ENCODE measurements at regions not wholly inside any gene's neighbourhood (a gene's known extent, or its start where the extent isn't known, plus 50 kb on each side); places are given as distances from the start of the nearest gene placed in this dataset.
"Not testable (repeated sequence)": the region's sequence is repeated elsewhere in the genome, so short reads cannot be mapped to it uniquely, and the experiment has no call there.

DNA sequence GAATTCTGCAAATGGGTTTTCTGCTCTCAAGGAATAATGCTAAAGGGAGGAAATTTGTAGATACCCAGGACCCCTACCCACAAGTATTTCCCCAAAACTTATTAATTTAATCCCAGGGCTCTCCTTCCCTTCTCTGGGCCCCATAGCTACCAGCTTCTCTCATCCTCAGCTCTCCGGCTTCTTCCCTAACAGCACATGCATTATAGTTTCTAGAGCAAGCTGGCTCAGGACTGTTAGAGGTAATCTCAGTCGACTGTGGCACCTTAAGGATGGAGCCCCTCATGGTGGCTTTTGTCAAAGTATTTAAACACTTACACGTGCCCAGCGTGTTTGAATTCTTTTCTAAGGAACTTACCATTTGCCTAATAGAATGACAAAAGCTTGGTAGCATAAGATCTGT lies 252.5 kb upstream of the GAS1 start:
- no peak for DNase-seq (ENCODE audit: low read depth)

DNA sequence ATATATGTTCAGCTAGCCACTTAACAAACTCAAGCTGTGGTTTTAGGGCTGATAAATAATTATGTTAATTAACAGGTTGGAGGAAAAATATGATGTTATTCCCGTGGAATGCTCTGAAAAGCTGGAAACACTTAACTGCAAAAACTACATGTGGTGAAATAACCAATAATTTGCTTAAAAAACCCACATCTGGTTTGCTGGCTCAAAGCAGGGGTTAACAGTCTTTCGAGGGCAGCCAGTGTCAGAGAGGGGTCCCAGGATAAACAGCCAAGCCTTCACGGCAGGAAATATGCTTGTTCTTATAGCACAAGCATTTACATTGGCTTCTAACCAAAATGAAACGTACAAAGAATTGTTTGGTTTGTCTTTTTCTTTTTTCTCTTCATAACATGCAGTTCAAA lies 254.0 kb upstream of the GAS1 start:
- DNase-seq (ENCODE audit: low read depth) = no peak

DNA sequence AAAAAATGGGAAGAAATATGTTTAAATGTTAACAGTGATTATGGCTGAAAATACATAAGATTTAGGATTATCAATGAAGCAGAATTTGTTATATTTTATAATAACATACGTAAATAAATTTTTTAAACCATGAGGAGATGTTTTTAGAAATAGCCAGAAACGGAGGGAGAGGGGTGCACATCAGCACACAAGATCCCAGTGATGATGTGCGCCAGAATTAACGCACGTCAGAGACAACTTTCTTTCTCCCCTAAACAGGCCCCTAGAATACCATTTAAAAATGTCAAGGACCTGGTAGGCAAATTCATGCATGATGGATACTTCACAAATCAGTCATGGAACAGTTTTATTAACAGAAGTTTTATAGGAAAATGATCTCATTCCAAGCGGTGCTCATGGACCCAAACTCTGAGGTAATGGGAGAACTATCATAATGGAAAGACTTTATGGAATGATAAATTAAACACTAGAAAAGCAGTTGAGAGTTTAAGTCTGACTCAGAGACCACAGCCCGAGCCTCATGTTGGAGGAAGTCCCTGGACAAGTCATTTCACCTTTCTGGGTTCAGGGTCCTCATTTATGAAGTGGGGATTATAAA lies 258.9 kb upstream of the GAS1 start:
- DNase-seq (ENCODE audit: low read depth) = no peak

DNA sequence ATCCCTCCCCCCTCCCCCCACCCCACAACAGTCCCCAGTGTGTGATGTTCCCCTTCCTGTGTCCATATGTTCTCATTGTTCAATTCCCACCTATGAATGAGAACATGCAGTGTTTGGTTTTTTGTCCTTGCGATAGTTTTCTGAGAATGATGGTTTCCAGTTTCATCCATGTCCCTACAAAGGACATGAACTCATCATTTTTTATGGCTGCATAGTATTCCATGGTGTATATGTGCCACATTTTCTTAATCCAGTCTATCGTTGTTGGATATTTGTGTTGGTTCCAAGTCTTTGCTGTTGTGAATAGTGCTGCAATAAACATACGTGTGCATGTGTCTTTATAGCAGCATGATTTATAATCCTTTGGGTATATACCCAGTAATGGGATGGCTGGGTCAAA lies 263.4 kb upstream of the GAS1 start:
- not testable (repeated sequence) for DNase-seq (ENCODE audit: low read depth)

DNA sequence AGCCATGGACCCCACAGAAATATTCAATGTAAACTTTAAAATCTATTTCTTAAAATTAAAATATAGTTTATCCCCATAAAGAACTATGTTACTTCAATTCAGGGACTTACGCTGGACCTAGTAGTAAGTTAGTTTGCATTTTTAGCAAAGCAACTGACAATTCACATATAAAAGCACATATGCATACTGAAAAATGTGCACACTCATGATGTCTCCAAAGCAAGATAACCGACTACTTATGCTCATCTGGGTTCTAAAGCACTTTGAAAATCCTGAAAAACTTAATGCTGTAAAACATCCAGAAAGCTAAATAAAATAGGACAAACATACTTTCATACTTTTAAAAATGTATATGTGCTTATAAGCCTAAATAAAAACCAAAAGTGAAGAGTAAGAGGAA lies 264.4 kb upstream of the GAS1 start:
- no peak for DNase-seq (ENCODE audit: low read depth)

DNA sequence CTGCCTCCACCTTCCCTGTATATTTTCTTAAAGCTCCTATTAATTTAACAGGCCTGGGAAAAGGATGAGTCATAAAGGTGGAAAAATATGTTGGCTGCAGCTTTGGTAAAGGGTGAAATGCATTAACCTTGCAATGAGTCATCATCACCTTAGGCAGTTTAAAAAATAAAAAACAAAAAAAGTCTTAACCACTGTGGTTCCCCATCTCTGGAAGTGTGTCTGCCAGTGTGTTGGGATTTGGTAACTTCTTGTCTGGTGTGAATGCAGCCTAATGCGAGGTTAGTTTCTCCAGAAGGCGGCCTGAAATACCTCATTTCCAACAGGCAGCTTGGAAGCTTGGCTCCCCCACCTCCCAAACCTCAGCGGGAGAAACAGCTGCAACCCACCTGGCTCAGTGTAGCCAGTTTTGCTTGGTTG lies 265.3 kb upstream of the GAS1 start:
- DNase-seq (ENCODE audit: low read depth) = no peak

DNA sequence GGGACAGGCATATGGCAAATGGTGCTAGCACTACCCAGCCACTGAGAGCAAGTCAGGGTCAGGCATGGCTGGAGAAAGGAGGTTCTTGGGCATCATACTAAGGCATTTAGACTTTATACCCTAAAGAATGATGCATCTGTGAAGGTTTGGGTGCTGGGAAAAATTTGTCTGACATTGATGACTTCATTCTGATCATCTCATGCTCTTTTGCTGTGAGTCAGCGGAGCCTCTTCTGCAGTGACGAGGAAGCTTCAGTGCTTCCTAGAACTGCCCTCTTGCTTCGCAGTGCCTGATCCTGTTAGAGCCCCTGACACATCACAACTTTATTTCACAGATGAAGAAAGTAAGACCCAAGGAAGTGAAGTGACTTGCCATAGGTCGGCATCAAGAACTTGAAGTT lies 266.6 kb upstream of the GAS1 start:
- DNase-seq (ENCODE audit: low read depth) = no peak

DNA sequence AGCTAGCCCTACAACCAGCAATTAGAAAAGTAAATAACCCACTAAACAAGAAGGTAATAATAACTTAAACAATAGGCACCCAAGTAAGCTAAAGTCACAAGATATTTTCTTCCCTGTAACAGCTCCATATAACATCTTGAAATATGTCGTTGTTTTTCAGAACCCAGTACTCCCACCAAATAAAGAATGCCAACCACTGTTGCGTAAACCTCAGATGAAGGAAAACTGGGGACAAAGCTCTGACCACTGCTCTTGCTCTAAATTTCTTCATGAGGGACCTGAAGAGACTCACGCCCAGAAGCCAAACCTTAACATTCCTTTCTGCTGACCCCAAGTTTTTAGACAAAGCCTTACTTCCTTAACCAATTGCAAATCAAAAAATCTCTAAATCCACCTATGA lies 267.7 kb upstream of the GAS1 start:
- no peak for DNase-seq (ENCODE audit: low read depth)

DNA sequence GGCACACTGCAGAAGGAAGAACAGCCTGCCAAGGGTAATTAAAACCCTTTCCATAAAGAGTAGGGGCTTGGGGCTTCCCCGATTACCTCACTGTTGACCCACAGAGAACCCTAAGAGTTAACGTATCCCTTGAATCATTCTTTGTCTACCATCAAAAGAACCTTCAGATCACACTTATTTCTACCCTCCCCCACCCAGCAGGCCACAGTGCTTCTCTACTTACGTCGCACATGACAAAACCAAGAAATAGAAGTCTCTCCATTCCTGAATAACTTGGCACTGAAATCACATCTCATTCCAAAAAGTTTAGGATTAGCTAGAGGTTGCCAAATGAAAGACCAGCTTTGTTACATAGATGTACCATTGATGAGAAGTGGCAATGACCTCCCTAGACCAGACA lies 268.7 kb upstream of the GAS1 start:
- DNase-seq (ENCODE audit: low read depth) = no peak

DNA sequence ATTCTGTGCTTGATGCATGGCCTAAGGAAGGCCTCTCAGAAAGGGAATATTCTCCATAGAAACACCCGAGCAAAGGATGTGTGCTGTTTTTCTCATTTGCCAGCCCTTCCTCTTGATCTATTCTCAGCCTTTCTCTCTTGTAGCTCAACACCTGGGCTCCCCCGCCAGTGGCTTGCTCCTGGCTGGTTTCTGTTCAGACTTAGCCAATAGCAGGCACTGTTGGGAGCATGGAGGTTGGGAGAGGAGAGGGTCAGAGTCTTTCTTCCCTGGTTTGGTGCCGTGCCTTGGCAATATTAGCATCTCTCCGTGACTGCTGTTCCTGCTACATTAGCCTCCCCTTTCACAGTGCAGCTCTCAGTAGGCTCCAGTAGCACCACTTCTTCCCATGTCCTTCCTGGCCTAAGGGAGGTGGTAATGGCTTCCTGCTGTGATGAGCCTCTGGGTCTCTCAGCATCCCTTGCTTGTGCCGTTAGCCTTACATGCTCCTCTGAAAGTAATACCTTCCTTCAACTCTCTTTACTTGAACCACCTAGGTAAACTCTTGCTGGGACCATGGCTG lies 269.7 kb upstream of the GAS1 start:
- no peak for DNase-seq (ENCODE audit: low read depth)

DNA sequence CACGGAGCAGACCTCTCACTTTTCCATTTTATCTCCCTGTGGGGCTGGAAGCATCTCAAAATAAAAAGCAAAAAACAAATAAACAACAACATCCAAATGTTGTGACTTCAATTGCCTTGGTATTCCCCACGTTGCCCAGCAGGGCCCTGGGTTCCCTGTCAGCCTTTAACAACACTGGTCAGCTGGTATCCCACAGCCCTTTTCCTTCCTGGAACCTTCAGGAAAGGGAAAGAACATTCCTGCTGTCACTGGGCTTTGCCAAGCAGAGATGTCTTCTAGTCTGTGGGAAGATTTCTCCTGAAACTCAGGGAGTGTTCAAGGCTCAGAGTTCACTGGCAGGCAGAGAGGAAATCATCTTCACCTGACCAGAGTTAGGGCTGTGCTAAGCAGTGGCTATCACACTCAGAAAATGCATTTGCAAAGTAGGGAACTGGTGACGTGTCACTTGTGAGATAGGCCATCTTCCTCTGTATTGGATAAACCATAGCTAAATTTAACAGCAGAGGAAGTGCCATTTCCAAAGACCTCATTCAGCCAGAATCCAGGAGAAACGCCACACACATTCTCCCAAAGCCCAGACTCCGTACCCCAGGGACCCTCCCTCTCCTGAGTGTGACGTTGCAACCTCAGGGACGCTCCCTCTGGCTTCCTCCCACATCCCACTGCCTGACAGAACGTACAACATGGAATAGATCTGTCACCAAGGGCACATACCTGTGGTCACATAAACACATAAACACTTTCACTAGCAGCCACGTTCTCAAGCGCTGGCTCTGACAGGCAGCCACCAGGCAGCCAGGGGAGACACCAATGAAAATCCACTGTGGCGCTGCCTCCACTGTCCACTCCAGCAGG lies 274.0 kb upstream of the DAPK1 start:
- no peak for DNase-seq (ENCODE audit: low read depth)

DNA sequence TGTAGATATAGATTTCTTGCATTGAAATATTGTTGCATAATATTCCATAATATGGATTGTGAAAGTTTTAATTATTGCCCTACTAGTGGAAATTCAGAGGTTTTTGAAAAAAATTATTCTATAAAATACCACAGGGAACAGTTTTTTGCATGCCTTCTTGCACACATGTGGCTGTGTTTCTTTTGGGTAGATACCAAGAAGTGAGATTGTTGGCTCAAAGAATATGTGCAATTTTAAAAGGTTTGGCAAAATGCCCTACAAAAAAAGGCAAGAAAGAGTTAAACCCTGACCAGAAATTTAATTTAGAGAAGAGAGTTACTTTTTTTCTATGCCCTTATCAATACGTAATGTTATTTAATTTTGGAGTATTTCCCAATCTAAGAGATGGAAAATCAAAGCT lies 270.8 kb upstream of the DAPK1 start:
- no peak for DNase-seq (ENCODE audit: low read depth)

DNA sequence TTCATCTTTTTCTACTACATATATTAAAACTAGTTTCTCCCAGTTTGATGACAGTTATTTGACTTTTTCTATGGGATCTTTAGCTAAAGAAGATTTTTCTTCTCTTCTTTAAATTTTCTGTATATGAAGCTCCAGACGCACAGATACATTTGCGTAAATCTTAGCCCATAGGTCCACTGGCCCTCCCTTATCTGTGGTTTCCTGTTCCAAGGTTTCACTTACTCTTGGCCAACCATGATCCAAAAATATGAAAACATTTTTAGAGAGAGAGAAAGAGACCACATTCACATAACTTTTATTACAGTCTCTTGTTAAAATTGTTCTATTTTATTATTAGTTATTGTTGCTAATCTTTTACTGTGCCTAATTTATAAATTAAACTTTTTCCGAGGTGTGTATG lies 270.2 kb upstream of the DAPK1 start:
- no peak for DNase-seq (ENCODE audit: low read depth)

DNA sequence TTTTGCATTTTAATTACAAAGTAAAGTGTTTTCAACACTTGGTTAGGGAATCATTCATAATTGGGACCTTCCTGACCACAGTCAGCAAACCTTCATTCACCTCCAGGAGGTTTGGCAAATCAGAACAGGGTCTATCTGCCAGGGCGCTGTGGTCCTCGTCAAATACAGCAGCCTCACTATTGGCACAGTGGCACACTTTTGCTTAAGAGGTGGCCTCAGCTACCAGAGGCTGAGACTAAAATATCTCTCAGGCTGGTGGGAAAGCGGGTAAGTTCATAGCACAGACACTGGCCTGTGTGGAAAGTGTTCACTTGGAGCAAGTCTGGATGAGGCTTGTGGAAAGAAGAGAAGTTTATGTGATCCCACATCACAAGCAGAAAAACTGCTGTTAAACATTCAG lies 268.6 kb upstream of the DAPK1 start:
- no peak for DNase-seq (ENCODE audit: low read depth)

DNA sequence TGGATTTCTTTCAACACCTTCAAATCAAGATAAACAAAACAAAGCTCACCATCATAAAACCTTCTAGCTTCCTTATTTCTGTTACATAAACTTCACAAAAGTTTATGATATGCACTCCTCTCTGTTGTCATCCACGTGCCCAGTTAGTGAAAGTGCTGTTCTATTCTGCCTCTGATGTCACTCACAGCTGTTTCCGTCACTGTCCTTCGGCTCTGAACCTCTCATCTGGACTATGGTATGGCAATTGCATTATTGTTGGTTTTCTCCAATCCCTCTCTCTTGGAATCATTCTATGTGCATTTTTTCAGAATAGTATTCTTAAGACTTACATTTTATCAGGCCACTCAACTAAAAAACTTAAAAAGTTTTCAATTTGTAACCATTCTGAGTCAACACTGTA lies 264.2 kb upstream of the DAPK1 start:
- no peak for DNase-seq (ENCODE audit: low read depth)

DNA sequence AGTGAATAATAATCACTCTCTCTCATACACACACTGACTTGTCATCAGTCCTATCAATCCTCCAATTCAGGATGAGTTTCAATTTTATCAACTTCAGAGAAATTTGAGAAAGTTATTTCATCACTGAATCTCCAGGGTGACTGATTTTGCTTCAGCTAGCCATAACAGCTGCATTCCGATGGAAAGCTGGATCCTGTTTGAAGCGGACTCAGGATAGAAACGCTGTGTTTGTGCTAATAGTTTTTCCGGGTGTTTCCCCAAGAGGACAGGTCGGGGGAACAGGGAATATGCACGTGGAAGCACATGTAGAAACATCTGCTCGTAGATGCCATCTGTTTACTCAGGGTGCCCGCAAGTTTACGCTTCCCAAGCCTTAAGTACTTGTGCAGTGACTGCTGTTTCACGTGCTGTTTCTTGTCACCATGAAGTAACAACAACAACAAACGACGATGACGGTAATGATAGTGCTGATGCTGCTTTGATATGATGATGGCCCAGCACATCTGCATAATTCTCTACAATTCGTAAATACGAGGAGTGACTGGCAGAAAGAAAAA lies 263.7 kb upstream of the DAPK1 start:
- no peak for DNase-seq (ENCODE audit: low read depth)

DNA sequence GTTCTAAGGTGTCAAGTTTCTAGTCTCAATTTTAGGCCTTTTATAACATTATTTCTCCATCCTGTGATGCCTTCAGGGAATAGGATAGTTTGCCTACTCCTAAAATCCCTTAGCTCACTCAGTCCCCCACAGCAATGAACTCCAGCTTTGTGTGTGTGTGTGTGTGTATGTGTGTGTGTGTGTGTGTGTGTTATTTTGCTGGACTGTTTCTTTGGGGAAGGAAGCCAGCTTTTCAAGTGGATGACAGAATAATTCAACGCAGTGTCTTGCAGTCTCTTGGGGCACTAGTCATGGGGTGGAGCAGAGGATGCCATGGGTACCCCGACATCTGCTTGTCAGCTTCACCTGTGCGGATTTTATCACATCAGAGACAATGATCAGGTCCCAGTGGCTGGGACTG lies 262.8 kb upstream of the DAPK1 start:
- DNase-seq (ENCODE audit: low read depth) = no peak

DNA sequence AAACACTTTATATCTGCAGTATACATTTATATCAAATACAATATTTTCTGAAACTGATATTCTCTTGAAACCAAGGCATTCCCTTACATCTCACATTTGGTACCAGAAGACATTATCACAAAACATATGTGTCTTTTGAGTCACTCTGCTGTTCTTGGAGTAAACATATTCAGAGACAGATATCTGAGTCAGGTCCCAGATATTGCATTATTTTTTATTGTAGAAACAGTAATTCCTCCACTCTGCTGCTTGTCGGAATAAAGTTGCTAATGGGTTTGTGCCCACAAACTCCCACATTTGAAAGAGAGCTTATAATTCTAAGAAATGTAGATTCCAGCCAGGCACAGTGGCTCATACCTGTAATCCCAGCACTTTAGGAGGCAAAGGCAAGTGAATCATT lies 261.1 kb upstream of the DAPK1 start:
- DNase-seq (ENCODE audit: low read depth) = no peak

DNA sequence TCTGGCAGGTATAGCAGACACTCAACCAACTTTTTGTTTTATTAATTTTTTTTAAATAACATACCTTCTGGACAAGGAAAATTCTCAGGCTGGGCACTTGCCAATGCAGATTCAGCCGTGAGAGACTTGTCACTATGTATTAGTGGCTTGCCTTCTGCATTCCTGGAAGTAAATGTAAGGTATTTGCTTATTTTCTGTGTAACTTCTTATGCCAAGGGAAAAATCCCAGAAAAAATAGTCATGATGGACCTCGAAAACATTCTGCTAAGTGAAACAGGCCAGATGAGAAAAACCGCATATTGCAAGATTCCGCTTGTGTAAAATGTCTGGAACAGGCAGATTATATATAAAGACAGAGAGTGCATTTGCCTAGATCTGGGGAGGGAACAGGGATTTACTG lies 260.3 kb upstream of the DAPK1 start:
- no peak for DNase-seq (ENCODE audit: low read depth)

DNA sequence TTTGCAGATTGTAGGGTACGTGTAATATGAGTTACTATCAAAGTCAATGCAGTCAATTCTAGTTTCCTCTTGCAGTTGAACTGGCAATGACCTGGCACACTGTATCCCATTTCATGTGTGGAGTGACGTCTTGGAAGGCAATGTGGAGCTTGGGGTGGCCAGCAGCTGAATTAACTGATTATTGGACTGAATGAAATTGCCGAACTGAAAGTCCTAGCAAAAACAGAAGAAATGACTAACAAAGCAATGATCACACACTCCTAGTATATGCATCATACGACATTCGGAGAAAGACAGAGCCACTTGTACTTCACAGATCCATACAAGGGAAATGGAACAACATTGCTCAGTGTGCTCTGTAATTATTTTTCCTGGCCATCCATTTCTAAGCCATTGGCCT lies 259.1 kb upstream of the DAPK1 start:
- DNase-seq (ENCODE audit: low read depth) = no peak

DNA sequence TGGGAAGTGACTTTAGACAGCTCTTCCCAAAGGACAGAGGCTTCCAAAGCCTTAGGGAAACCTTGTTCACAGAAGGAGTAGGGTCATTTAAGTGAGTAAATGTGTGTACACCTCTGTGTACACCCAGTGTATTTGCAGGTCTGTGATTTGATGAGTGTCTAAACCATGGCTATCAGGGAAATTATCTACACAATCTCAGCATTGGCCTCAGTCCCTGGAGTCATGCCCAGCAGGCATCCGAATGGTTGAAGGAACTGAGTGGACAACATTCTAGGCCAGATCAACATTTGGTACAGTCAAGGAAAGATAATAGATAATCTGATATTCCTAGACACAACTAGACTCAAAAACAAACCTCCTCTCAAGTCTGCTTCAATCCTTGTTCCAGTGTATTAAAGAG lies 258.4 kb upstream of the DAPK1 start:
- DNase-seq (ENCODE audit: low read depth) = no peak

DNA sequence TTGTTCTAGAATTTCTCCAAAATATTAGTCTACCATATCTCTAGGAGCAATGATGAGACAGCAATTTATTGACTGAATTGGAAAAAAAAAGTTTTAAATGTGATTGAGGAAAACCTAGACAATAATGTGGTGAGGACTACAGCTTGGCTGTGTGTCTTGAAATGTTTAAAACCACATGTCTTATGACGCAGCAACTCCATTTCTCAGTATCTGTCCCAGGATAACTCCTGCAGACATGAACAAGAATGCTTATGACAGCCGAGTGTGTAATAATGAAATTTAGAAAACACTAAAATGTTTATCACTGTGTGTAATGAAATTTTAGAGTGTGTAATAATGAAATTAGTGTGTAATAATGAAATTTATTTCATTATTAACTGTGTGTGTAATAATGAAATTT lies 254.1 kb upstream of the DAPK1 start:
- DNase-seq (ENCODE audit: low read depth) = no peak

DNA sequence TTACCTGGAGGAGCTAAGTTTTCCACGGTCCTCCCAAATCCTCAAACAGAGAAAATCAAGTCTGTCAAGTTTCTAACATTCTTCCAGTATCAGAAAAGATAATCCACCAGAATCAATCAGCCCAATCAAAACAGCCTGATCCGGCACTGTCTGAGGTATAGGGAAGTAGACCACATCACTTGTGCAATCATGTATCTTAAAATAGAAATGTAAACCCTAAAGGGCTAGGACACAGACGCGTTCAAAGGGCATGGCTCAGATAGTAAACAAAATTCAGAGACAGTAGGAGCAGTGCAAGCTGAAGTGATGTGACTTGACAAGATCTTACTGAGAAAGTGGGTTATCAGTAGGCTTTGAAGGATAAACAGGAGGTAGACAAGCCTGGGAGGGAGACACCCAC lies 252.4 kb upstream of the DAPK1 start:
- DNase-seq (ENCODE audit: low read depth) = no peak
